HG03196 (cell line): ENCODE measurements at regions not wholly inside any gene's neighbourhood (a gene's known extent, or its start where the extent isn't known, plus 50 kb on each side); places are given as distances from the start of the nearest gene placed in this dataset.

Experiments
- ATAC-seq: cut with Tn5 transposase; IDR thresholded peaks from one replicate; pipeline ENCODE4 v1.9.1; 2021; ENCODE audit not compliant: unreplicated experiment

GRCh38 chr4:112889619-112890527, 159.6 kb upstream of the ANK2 start:
- ATAC-seq = no peak

GRCh38 chr4:112894480-112894879, 155.0 kb upstream of the ANK2 start:
- ATAC-seq = no peak

- no peak for ATAC-seq
Observed at GRCh38 chr4:112894951-112895350, 154.5 kb upstream of the ANK2 start.

GRCh38 chr4:112895811-112896608, 153.4 kb upstream of the ANK2 start:
- ATAC-seq = peak; percentile 49

GRCh38 chr4:112896609-112897190, 152.8 kb upstream of the ANK2 start:
- ATAC-seq = no peak

- ATAC-seq = no peak
Observed at GRCh38 chr4:112897543-112897942, 151.9 kb upstream of the ANK2 start.

GRCh38 chr4:112898357-112899141, 150.9 kb upstream of the ANK2 start:
- ATAC-seq = no peak

GRCh38 chr4:112900416-112900815, 149.0 kb upstream of the ANK2 start:
- no peak for ATAC-seq

GRCh38 chr4:112901962-112902411, 147.5 kb upstream of the ANK2 start:
- no peak for ATAC-seq

- ATAC-seq = no peak
Observed at GRCh38 chr4:112905728-112906127, 143.7 kb upstream of the ANK2 start.

- no peak for ATAC-seq
Observed at GRCh38 chr4:112908511-112908910, 140.9 kb upstream of the ANK2 start.

GRCh38 chr4:112910109-112910736, 139.2 kb upstream of the ANK2 start:
- ATAC-seq = no peak

- no peak for ATAC-seq
Observed at GRCh38 chr4:112916868-112917267, 132.6 kb upstream of the ANK2 start.

- no peak for ATAC-seq
Observed at GRCh38 chr4:112923516-112923915, 125.9 kb upstream of the ANK2 start.

- no peak for ATAC-seq
Observed at GRCh38 chr4:112926819-112927218, 122.6 kb upstream of the ANK2 start.

- no peak for ATAC-seq
Observed at GRCh38 chr4:112927544-112927943, 121.9 kb upstream of the ANK2 start.

GRCh38 chr4:112931001-112931400, 118.5 kb upstream of the ANK2 start:
- no peak for ATAC-seq

- ATAC-seq = no peak
Observed at GRCh38 chr4:112933790-112934189, 115.7 kb upstream of the ANK2 start.

GRCh38 chr4:112938461-112939058, 110.9 kb upstream of the ANK2 start:
- no peak for ATAC-seq

- ATAC-seq = no peak
Observed at GRCh38 chr4:112939901-112940300, 109.6 kb upstream of the ANK2 start.
